HG02763 (cell line): ENCODE measurements at regions not wholly inside any gene's neighbourhood (a gene's known extent, or its start where the extent isn't known, plus 50 kb on each side); places are given as distances from the start of the nearest gene placed in this dataset.

Source experiments
- ATAC-seq: cut with Tn5 transposase; IDR thresholded peaks from one replicate; pipeline ENCODE4 v1.9.1; 2021; ENCODE audit warnings: mild to moderate bottlenecking, moderate library complexity; ENCODE audit not compliant: unreplicated experiment

DNA sequence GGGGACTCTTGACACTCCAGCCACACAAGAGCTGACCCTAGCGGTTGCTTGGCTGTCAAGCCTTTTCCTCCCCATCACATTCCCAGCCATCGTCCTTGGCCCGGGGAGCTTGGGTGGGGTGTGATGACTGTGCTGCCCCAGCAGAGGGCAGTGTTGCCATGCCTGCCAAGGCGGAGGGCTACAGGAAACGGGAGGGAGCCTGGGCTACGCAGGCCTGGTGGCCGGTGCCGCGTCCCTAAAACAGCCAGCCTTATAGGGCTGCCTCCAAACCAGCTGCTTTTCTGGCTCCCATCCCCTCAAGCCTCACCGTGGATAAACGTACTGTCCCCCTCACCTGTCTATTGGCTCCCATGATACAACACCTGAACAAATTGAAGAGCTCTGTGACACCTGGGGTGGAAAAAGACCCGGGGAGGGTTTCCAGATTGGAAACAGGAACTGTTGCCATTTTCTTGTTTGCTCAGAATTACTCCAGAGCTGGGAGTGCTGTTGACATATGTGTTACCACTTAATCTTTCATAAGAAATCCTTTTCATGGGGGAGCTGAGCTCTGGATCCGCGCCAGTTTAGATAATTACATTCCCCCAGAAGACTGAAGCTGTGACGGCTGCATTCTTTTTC lies 72.8 kb upstream of the ASTN2 start:
- ATAC-seq = peak; percentile 92

GRCh38 chr9:117486426-117486825 lies 71.6 kb upstream of the ASTN2 start:
- no peak for ATAC-seq

DNA sequence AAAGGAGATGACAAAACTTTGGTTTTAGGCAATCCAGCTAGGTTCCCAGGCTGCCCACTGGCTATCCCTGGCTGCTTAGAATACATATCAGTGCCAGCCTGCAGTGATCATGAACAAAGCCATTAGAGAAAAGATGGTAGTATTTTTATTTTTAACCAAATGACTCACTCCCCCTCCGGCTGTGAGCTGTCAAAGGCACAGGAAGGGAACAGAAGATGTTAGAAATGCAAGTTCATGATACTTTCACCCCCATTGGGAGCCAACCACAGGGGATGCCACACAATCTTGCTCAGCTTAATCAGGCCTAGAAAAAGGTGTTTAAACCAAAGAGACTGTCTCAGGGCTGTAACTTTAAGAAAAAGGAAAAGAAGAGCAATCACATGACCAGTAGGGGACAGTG lies 70.3 kb upstream of the ASTN2 start:
- no peak for ATAC-seq

GRCh38 chr9:117480729-117481128 lies 65.9 kb upstream of the ASTN2 start:
- no peak for ATAC-seq

DNA sequence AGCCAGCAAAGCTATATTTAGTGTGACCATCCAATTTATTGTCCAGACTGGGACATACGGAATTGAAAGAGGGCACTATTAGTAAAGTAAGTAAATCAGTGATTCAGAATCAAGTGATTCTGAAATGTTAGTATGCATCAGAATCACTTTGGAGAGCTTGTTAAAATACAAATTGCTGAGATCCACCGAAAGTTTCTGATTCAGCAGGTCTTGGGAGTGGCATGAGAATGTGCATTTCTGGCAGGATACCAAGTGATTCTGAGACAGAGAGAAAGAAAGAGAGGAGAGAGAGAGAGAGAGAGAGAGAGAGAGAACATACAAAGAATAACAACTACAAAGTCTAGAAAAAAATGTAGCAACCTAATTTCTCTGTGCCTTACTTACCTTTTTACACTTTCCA lies 65.4 kb upstream of the ASTN2 start:
- ATAC-seq = no peak

DNA sequence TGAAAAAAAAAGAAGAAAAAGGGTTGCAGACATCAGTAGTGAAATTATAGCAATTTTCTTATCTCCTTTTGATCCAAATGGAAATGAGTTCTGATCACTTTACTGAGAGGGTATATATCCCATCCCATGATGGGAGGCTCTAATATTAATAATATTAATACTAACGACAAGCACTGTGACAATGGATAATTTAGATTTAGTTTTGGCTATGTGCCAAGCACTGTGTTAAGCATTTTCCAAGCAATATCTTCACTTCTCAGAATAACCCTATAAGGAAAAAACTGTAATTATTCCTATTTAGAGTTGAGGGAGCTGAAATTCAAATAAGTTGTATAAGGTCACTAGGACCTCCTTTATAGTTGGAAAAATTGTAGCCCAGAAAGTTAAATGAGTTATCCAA lies 58.4 kb upstream of the ASTN2 start:
- ATAC-seq = no peak

DNA sequence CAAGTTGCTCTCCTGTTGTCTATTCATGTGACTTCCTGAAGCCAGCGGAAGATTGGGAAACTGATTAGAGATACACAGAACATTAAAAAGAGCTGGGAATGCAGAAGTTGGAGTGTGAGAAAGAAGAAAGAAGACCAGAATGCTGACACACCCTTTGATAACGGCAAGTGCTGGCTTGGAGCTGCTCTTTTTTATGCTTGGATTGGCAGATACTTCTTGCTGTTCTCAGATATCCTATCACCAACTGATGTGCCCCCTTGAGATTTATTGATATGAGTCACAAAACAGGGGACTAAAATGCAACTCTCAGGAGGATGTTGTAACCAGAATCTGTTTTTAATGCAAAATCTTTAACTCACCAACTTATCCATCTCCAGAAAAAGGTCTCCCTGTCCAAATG lies 56.0 kb upstream of the ASTN2 start:
- ATAC-seq = no peak

DNA sequence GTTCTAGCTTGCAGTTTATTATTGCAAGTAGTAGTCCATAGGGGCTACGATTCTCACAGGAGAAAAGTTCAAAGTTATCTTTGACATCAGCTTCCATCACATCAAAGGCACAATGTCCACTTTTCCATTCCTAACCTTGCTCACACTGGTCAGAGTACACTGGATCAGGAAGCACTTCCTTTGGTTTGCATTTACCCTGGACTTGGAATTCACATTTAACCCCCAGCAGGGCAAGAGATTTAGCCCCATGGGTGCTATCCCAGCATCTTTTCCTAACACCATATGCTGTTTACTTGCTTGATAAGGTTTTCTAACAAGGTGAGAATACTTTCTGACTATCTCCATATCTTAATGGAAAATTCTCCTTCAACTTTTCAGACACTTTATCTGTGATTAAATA lies 55.6 kb upstream of the ASTN2 start:
- ATAC-seq = no peak

DNA sequence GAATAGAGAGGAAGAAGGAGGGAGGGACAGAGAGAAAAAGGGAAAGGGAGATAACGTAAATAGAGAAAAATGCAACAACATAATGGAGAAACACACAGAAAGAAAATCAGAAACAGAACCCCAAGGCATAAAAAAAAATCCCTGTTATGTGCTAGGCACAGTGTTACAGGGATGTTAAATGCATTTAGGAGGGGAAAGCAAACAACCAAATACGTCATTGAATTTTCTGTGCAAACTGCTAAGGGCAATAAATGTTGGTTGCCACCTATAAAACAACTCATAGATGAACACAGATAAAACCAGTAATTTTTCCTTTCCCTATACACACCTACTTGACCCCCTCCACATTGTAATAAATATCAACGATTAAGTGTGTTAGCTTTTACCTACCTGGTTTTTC lies 51.3 kb upstream of the ASTN2 start:
- ATAC-seq = no peak

- ATAC-seq = no peak
Measured at GRCh38 chr9:117465706-117466105, 50.8 kb upstream of the ASTN2 start.

GRCh38 chr9:117464941-117465616 lies 50.2 kb upstream of the ASTN2 start:
- no peak for ATAC-seq
